GM18520 (cell line): ENCODE measurements at regions not wholly inside any gene's neighbourhood (a gene's known extent, or its start where the extent isn't known, plus 50 kb on each side); places are given as distances from the start of the nearest gene placed in this dataset.

Experiments used
- ATAC-seq: cut with Tn5 transposase; IDR thresholded peaks from one replicate; pipeline ENCODE4 v1.9.1; 2021; ENCODE audit not compliant: unreplicated experiment

GRCh38 chr12:87689196-87689595 is 340.0 kb downstream of the C12orf50 start:
- no peak for ATAC-seq

GRCh38 chr12:87687362-87687761 is 341.8 kb downstream of the C12orf50 start:
- ATAC-seq, result no peak

- ATAC-seq, result no peak
Measured at GRCh38 chr12:87685696-87686095, 343.5 kb downstream of the C12orf50 start.

GRCh38 chr12:87679251-87679650 is 349.9 kb downstream of the C12orf50 start:
- no peak for ATAC-seq

GRCh38 chr12:87678453-87678852 is 350.7 kb downstream of the C12orf50 start:
- ATAC-seq, result no peak

GRCh38 chr12:87676731-87677130 is 352.5 kb downstream of the C12orf50 start:
- ATAC-seq, result no peak

- peak; percentile 58 for ATAC-seq
Measured at GRCh38 chr12:87671757-87672156, 357.4 kb downstream of the C12orf50 start.

GRCh38 chr12:87670448-87670847 is 358.8 kb downstream of the C12orf50 start:
- ATAC-seq, result no peak

GRCh38 chr12:87667378-87667777 is 361.8 kb downstream of the C12orf50 start:
- no peak for ATAC-seq

- ATAC-seq, result peak; percentile 86
Measured at GRCh38 chr12:87661786-87662377, 367.3 kb downstream of the C12orf50 start.

- no peak for ATAC-seq
Measured at GRCh38 chr12:87660987-87661774, 368.0 kb downstream of the C12orf50 start.

GRCh38 chr12:87660291-87660690 is 368.9 kb downstream of the C12orf50 start:
- no peak for ATAC-seq

GRCh38 chr12:87656311-87656710 is 372.9 kb downstream of the C12orf50 start:
- ATAC-seq, result no peak

- ATAC-seq, result no peak
Measured at GRCh38 chr12:87651670-87652425, 377.4 kb downstream of the C12orf50 start.

- ATAC-seq, result no peak
Measured at GRCh38 chr12:87642245-87642644, 387.0 kb downstream of the C12orf50 start.

GRCh38 chr12:87618199-87618598 is 411.0 kb downstream of the C12orf50 start:
- ATAC-seq, result no peak

- no peak for ATAC-seq
Measured at GRCh38 chr12:87612996-87613395, 416.2 kb downstream of the C12orf50 start.

GRCh38 chr12:87608321-87608720 is 420.9 kb downstream of the C12orf50 start:
- no peak for ATAC-seq

GRCh38 chr12:87603727-87604126 is 425.5 kb downstream of the C12orf50 start:
- no peak for ATAC-seq

- no peak for ATAC-seq
Measured at GRCh38 chr12:87599459-87599858, 429.7 kb downstream of the C12orf50 start.

- ATAC-seq, result no peak
Measured at GRCh38 chr12:87597114-87597513, 432.1 kb downstream of the C12orf50 start.

GRCh38 chr12:87596636-87597035 is 432.6 kb downstream of the C12orf50 start:
- ATAC-seq, result no peak
